UCSD-AML1 (cell line): ENCODE measurements at regions not wholly inside any gene's neighbourhood (a gene's known extent, or its start where the extent isn't known, plus 50 kb on each side); places are given as distances from the start of the nearest gene placed in this dataset.

Source experiments
- DNase-seq: peaks from one replicate; lab custom pipeline; 2025; ENCODE audit not compliant: unreplicated experiment; lab: John Stamatoyannopoulos, UW

DNA sequence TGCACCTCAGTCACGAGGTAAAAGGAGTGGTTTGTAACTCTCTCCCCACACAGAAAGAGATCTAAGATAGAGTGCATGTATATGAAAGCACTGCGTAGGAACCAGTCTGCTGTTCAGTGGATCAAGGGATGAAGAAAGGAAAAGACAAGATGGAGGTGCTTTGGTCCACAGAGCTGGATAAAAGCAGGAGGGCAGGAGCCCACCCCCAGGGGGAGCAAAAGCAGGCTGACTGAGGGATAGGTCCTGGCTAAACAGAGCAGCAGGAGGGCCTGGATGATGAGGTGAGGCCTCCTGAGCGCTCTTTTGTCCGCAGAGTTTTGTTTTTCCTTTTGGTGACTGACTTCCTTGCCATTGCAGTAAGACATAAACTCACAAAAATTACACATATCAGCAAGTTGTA lies 293.5 kb upstream of the C9orf72 start:
- no peak for DNase-seq

DNA sequence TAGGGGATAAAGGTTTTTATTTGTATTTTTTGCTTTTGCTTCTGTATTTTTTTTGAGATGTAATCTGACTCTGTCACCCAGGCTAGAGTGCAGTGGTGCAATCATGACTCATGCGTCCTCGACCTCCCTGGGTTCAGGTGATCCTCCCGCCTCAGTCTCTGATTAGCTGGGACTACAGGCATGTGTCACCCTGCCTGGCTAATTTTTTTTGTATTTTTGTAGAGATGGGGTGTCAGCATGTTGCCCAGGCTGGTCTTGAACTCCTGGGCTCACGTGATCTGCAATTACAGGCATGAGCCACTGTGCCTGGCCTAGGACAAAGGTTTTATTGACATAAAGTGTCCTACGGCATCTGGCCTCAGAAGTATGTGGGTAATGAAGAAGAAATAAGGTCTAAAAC lies 297.1 kb upstream of the C9orf72 start:
- DNase-seq: no peak

DNA sequence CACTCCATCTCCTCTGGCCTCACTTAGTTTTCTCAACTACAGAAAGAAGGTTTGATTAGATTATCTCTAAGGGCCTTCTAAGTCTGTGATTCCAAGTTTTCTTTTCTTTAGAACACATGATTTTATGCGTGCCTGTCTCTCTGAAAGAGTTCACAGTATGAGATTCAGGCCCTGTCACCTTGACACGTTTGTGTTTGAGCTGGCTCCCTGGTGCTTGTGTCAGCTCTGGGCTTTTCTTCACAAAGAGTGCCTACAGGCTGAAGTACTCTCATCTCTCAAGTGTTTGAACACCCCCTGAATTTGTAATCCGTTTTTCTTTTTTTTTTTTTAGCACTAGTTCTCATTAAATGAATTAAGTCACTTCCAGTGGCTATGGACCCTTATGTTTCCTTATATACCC lies 306.9 kb upstream of the C9orf72 start:
- DNase-seq: no peak

DNA sequence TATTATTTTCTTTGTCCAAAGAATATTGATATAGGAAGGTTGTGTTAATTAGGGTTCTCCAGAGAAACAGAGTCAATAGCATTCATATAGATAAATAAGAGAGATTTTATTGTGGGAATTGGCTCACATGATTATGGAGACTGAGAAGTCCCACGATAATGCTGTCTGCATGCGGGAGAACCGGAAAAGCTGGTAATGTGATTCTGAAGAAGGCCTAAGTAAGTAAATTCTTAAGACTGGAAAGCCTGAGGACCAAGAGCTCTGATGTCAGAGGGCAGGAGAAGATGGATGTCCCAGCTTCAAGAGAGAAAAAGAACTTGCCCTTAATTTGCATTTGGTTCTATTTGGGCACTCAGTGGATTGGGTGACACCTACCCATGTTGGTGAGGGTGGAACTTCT lies 307.4 kb upstream of the C9orf72 start:
- DNase-seq: no peak

DNA sequence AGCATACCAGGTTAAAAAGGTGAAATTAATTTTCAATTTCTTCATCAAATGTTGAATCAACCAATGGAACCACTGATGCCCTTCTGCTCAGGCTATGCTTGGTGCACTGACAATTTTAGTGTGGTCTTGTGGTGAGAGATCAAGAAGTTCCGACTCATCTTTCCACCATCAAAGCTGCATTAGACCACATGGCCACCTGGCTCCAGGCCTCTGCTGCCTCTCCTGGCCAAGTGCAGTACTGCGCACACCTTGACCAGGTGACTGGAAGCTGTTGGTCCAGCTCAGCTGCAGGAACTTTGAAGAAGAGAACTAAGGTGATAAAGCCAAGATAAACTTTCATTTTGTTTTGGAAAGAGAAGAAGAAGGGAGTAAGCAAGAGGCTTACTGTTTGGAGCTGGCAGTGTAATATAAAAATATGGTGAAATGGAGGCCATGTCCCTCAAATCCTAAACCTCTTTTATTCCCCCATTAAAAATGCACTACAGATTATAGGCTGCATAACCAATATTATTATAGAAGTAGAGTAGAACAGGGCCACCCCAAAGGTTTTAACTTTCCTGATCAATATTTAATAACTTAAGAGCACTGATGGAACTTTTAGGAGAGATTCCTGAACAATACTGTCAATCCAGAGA lies 315.5 kb upstream of the C9orf72 start:
- peak; percentile 11 for DNase-seq

DNA sequence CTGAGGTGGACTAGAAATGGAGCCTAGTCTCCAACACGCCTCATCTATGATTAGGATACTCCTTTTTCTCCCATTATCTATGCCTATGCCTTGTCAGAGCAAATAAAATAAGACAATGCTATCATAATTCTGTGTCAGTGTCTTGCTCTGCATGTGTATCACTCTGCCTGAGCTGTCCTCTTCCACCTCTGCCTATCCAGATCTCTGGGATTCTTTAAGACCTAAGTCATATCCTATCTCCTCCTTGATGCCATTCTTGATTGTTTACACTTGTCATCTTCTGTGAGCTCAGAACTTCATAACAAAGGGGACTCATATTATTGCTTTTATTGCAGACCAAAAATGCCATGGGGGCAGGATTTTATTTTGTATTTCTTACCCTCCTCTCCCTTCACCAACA lies 351.2 kb upstream of the C9orf72 start:
- DNase-seq: no peak

DNA sequence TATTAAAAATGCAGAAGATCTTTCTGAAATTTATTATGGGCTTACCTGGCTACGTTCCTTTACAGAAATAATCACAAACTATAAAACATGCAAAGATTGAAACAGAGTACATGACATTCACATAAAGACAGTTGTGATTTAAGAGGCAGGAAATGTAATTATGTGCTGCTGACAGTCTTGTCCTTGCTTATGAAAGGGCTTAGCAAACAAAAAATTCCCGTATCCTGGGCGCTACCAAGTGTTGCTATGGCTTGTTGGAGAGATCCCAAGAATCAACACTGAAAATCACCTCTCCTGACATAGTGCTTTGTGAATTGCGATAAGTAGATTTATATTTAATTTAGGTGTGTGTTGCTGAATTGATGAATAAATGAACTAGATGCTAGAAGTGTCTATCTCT lies 352.5 kb upstream of the C9orf72 start:
- DNase-seq: no peak

DNA sequence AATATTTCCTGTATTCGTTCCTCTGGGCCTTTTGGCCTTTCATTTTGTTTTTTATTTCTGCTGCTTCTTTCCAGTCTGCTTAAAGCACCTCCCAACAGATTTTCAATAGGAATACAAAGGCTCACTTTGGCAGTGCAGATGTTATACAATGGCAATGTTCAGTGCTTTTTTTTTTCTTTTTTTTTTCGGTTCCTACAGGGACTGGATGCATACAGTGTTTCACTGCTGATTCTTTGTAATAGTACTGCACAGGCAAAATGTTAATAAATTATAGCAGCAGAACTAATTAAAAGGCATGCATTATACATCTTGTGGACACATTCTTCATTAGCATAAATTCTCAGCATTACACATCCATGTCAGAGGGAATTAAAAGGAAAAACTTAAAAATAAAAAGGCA lies 356.6 kb upstream of the C9orf72 start:
- no peak for DNase-seq

DNA sequence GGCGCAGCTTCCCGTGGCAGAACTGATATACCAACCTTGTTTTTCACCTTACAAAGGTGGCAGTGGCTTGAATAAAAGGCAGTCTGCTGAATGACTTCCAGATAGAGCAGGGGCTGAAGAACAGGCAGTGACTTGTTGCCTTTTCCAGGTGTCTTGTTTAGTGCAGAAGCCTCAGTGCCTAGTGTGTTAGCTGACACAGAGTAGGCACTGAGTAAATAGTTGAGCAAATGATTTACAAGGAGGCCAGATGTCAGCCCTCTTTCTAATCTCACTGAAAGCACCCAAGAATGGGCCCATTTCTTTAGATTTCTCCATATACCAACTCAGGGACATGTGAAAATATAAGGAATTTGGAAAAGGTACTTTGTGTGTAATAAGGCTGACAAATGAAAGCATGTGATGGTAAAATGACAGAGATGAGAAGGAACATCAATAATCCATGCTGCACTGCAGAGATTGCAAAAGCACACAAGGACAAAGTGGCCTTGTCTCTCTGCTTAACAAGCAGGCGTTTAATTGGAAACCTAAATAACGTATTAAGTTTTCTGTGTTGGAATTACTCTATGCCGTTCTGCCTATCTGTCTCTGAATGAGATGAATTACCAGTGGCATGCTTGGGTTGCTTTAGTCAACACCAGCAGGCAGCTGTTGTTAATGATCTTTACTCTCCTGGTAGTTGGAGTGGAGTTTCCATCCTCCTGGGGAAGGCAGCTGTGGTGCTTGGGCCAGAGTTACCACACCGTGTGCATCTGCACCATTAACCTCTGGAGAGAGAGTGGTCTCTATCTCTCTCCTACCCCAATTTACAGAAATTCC lies 360.1 kb upstream of the C9orf72 start:
- DNase-seq: no peak

DNA sequence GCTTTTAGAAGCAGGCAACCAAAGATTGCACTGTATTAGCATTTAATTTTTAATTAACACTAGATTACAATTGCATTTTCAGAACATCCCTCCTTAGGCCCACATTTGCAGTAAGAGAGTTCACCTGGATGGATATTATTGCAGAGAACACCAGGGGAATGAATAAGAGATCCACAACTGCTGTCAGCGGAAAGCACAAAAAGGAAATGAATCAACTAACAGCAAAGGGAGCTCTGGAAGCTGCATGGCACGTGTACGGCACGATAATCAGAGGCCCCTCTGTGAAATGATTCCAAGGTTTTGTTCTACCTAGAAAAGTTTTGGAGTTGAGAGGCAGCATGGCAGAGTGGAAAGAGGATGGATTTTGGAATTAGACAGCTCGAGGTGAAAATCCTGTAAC lies 361.2 kb upstream of the C9orf72 start:
- DNase-seq: no peak

DNA sequence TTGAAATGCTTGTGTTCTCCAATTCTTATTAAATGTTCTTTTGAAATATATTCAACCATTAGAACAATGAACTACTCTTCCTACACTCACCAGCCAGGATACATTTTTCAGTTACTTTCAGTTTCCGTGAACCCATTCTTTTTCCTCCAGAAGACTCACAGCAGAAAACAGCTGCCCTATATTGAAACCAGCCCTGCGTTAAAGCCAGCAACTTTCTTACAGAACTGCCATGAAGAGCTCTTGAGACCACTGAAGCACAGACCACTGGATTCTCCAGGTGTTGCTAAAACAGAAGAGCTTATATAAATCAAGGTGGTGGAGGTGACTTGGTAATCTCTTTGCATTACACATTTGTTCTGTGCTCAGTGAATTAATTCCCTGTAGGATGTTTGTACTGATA lies 365.9 kb upstream of the C9orf72 start:
- DNase-seq: no peak

DNA sequence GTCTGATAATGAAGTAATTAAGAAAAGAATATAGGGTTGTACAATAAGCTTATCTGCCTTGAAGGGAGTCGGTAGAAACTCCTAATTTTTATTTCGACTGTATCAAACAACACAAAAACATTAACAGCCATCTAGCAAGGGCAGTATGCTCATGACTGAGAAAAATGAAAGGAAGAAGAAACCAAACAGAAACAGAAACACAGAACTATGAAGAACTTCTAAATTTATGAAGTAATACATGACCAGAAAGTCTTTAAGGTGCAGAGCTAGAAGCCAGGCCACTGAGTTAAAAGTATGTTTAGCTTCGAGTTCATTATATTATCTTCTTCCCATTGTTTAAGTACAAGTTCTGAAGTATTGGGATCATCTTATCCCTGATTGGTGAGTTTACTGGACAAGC lies 367.3 kb upstream of the C9orf72 start:
- no peak for DNase-seq

DNA sequence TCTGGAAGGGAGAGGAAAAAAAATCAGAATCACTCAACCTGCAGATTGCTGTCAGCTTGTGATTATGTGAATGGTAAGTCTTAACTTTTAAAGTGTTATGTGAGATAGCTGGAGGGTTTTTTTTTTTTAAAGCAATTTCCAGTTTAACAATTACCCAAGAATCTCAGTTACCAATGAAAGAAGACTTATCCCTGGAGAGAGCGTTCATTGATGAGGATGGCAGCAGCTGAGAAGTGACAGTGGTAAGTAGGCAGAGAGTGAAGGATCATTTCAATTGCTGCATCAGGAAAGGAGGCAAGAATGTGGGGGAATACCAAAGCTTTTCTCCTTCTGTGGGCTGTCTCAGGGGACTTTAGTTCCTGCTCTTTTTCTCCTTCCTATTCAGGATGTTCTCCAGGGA lies 370.2 kb upstream of the C9orf72 start:
- DNase-seq: no peak

DNA sequence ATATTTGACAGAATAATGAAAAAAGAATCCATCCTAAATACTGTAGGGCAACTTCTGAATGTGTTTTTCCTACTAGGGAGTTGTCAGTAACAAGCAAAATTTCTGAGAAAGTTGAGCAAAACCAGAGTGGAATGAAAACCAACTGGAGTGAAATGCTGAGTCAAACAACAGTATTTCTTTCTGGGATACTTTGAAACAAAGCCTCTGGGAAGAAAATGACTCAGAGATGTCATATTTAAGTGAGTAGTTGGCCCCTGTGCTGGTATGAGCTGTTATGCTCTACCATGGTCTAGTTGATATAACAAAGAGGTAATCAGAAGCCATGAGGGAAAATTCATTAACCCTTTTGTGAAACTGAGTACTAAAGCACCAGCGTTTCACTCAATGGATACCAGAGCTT lies 372.1 kb upstream of the C9orf72 start:
- DNase-seq: no peak

DNA sequence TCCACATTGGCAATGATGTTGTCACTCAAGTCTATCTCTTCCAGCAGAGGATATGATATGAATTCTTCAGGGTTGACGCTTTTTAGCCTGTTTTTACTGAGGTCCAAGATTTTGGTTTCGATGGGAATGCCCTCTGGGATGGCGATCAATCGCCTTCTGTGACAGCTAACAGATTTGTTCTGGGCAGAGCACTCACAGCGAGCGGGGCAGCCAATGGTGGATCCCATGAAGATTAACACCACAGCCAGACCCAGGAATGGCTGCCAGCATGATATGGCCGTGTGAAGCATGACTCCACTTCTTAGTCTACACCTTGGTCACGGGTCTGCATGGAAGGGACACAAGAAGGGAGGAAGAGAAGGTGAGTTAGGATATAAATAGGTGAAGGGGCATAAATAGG lies 377.1 kb upstream of the C9orf72 start:
- DNase-seq: no peak

DNA sequence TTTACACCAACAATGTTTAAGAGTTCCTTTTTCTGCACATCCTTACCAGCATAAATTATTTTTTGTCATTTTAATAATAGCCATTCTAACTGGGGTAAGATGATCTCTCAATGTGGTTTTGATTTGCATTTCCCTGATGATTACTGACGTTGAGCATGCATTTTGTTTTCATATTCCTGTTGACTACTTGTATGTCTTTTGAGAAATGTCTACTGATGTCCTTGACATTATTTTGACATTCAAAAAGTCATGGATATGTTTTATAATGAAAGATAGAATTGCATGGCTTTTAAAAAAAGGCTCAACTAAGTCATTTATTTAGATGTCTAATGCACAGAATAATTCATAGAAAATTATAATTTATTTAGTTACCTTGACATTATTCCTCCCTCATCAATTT lies 381.6 kb upstream of the C9orf72 start:
- no peak for DNase-seq

DNA sequence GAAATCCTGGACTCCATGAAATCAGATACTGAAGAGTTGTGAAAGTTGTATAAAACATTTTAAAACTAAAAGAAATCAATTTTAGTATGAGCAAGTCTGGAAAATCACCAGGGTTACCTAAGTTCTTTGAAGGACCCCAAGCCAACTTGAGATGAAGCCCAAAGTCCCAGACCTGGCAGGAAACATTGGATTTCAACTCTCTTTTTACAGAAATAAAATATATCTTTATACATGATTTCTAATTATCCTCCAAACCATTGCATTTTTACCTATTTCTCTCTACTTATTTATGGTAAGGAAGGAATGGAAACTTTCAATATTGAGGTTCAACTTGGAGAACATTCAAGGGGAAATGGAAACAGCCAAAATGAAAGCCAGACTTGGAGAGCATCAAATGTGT lies 390.6 kb upstream of the C9orf72 start:
- DNase-seq: no peak

DNA sequence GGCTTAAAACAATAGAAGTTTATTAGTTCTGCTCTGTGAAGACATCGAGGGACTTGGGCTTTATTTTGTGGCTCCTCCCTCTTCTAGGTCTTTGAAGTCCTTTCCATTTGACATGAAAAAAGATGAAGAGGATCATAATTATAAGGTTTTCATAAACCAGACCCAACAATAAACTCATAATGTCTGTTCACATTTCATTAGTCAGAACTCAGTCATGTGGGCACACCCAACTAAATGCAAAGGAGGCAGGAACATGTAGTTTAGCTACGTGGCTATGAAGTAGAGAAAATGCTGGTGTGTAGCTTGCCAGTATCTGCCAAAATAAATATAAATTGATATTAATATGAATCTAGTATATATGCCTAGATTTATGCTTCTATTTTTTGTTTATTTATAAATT lies 393.9 kb upstream of the C9orf72 start:
- no peak for DNase-seq

DNA sequence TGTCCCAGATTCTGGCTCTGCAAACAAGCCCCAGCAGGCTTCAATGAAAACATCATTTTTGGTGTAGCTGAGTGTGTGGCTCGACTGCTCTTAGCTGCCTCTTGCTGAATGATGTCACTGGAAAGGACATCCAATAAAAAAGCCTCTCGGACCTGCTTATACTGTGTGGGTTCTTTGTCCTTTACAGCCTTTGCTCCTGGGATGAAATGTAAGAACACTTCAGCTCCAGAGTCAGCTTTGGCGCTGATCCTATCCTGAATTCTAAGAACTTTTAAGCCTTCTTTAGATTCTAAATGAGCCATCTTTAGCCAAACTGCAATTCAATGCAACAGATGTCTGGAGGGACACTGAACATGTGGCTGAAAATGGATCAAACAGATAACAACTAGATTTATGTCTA lies 404.6 kb upstream of the C9orf72 start:
- no peak for DNase-seq

DNA sequence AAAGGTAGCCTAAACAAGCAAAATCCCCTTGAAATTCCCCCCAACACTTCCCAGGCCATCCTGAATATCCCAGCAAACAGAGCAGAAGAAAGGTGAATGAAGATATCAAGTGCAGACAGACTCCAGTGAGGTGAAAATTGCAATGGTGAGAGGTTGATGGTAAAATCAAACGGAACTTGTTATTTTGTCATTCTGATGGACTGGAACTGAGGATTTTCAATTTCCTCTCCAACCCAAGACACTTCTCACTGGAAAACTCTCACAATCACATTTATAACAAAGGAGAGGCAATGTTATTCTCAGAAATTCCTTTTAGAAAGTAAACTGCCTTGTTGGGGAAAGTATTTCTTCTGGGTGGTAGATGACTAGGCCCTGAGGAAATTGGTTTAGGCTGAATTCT lies 412.4 kb upstream of the C9orf72 start:
- DNase-seq: no peak

DNA sequence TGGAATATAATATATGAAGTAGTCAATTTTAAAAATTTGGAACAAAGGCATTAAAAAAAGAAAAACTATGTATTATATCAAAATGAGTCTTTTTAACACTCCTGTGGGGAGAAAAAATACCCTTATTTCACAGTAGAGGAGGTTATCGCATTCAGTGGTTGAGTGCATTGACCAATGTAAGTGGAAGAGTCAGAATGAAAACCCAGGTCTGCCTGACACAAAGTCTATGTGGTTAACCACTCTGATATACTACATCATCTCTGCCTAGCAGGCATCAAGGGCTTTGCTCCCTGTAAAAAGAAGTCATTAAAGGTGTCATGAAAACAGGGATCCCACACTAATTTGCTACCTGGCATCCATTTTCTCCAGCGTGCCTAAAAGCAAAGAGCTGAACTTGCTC lies 417.2 kb upstream of the C9orf72 start:
- no peak for DNase-seq

DNA sequence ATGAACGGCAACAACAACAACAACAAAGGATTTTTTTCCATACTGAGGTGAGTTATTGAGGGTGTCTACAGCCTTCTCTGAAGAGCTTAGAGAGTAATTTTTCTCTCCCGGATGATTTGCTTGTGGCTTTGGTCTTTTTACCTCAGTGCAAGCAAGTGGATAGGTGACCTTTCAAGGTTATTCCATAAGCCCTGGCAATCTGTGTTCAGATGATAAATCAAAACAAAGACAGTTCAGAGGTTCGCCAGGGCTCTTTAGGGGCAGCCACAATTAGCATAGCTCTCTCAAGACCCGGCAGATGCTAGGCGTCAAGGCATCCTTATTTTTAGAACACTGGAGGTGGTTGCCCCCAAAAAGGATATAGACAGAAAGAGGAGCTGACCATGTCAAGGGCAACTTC lies 417.9 kb upstream of the C9orf72 start:
- DNase-seq: no peak

DNA sequence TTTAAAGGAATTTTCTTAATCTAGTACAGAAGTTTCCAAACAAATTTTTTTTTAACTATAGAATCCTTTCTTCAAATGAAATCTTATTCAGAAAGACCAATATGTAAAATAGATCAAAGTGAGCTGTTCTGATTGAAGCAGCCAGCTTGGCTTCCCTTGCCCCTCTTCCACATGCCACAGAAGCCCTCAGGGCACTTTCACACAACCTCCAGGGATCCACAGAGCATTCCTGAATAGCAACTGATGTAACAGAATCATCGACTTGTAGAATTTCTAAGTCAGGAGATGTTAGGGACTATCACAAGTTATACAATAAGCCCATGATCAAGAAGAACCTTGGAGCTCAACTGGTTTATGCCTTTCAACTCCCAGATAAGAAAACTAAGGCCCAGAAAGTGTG lies 427.8 kb upstream of the C9orf72 start:
- DNase-seq: no peak
